NT2/D1 (cell line): ENCODE measurements at regions not wholly inside any gene's neighbourhood (a gene's known extent, or its start where the extent isn't known, plus 50 kb on each side); places are given as distances from the start of the nearest gene placed in this dataset.

Experiments
- SUZ12 ChIP-seq: IDR thresholded peaks from 2 replicates; pipeline ENCODE4 v1.6.1; 2011; ENCODE audit not compliant: insufficient read length, insufficient read depth; ENCODE audit errors: extremely low read depth
- YY1 ChIP-seq: IDR thresholded peaks from 2 replicates; pipeline ENCODE4 v1.6.1; 2011; ENCODE audit not compliant: insufficient read length, insufficient read depth

DNA sequence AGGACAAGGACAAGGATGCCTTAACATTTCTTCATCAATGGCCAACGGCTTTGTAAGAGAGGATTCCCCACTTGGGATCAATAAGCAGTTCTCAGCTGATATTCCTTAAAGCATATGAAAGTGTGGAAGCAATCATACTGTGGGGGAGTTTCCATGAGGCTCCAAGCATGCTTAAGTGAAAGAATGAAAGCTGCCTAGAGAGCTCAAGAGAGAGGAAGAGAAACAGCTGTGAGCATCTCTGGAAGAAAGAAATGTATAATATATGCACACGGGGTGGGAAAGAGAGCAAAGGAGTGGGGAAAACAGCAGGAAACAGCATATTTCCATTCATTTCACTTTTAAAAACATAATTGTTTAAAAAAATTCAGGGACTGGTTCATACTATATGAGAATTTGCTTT lies 94.7 kb upstream of the WARS2 start:
- TF ChIP-seq YY1 (no peak), SUZ12 (no peak)
